ENCODE measurements at regions not wholly inside any gene's neighbourhood (a gene's known extent, or its start where the extent isn't known, plus 50 kb on each side); places are given as distances from the start of the nearest gene placed in this dataset.

GRCh38 chr10:123952099-123952498 is 60.5 kb upstream of the CPXM2 start:
- in situ Hi-C loops (cut with MboI; ENCODE audit: low sequenced_read_pairs): loop anchor here (25.0 kb wide), 1 partner anchor 365 kb away; no protein-coding TSS in a partner anchor

- in situ Hi-C loops (cut with MboI; ENCODE audit: low sequenced_read_pairs): no loop called here
Measured at GRCh38 chr10:123948030-123948823, 56.6 kb upstream of the CPXM2 start.

- in situ Hi-C loops (cut with MboI; ENCODE audit: low sequenced_read_pairs): no loop called here
Measured at GRCh38 chr10:123945325-123945920, 53.8 kb upstream of the CPXM2 start.

GRCh38 chr10:123944661-123945060 is 53.1 kb upstream of the CPXM2 start:
- in situ Hi-C loops (cut with MboI; ENCODE audit: low sequenced_read_pairs): no loop called here

- in situ Hi-C loops (cut with MboI; ENCODE audit: low sequenced_read_pairs): no loop called here
Measured at GRCh38 chr10:123943307-123943706, 51.7 kb upstream of the CPXM2 start.

- in situ Hi-C loops (cut with MboI; ENCODE audit: low sequenced_read_pairs): no loop called here
Measured at GRCh38 chr10:123942114-123942861, 50.7 kb upstream of the CPXM2 start.
